B cell (primary cell): ENCODE measurements at regions not wholly inside any gene's neighbourhood (a gene's known extent, or its start where the extent isn't known, plus 50 kb on each side); places are given as distances from the start of the nearest gene placed in this dataset.

ENCODE experiments used
- ATAC-seq: fragments of 200-7000 bp; cut with Tn5 transposase; one replicate; pipeline ENCODE4 v1.10.0; 2021; ENCODE audit warnings: low read depth, mild to moderate bottlenecking, moderate number of reproducible peaks, moderate library complexity
- CTCF ChIA-PET: fragments of 350-600 bp; sonication (Branson Sonifier 250); formaldehyde crosslinking; loops from one replicate; lab custom pipeline; 2021; ENCODE audit warnings: antibody characterized with exemption, inconsistent platforms; lab: Charles Lee
- POLR2A ChIA-PET: fragments of 350-600 bp; sonication (Branson Sonifier 250); formaldehyde crosslinking; loops from one replicate; lab custom pipeline; 2021; ENCODE audit warnings: antibody characterized with exemption; lab: Charles Lee
- DNase-seq: peaks from one replicate; pipeline ENCODE4 v3.0.0; 2013
- H2AFZ ChIP-seq: 2 replicates; pipeline ENCODE4 v1.6.1; 2012; ENCODE audit warnings: mild to moderate bottlenecking, low read depth, low read length; ENCODE audit not compliant: insufficient read depth, poor library complexity, severe bottlenecking
- H3K27ac ChIP-seq, 2 donors: 1 replicate in 1 of 2; 2 replicates in 1 of 2; pipeline ENCODE4 v1.5.1; 2012 to 2013; ENCODE audit warnings: low read length in 2 of 2, mild to moderate bottlenecking in 2 of 2, moderate library complexity in 1 of 2
- H3K27me3 ChIP-seq, 4 experiments: fragments of 200-600 bp in 1 of 4; sonication (generic) in 1 of 4; replicated peaks in 1 of 4; 1 replicate in 2 of 4; 2 replicates in 2 of 4; pipeline versions ENCODE4 v1.6.1 to v1.7.0; 2013 to 2016; ENCODE audit warnings: low read length in 3 of 4, mild to moderate bottlenecking in 2 of 4, mixed read lengths in 1 of 4, moderate library complexity in 1 of 4; ENCODE audit not compliant: insufficient read depth in 4 of 4, control insufficient read depth in 3 of 4; ENCODE audit errors: control extremely low read depth in 1 of 4
- H3K36me3 ChIP-seq, 2 experiments: replicated peaks in 1 of 2; 1 replicate in 1 of 2; 2 replicates in 1 of 2; pipeline versions ENCODE4 v1.6.1 to v1.7.1; 2013; ENCODE audit warnings: low read length in 1 of 2; ENCODE audit not compliant: insufficient read depth in 2 of 2, control insufficient read depth in 1 of 2; ENCODE audit errors: control extremely low read depth in 1 of 2, extremely low read depth in 1 of 2
- H3K4me1 ChIP-seq, 2 donors: fragments of 200-600 bp in 1 of 2; sonication (generic) in 1 of 2; 1 replicate in 1 of 2; 2 replicates in 1 of 2; pipeline versions ENCODE4 v1.5.1 to v1.6.1; 2013 to 2017; ENCODE audit warnings: low read length in 2 of 2; ENCODE audit not compliant: control insufficient read depth in 2 of 2, insufficient read depth in 2 of 2
- H3K4me2 ChIP-seq: replicated peaks from 2 replicates; pipeline ENCODE3; 2012; ENCODE audit warnings: mild to moderate bottlenecking, low read depth, low read length; ENCODE audit not compliant: poor library complexity, severe bottlenecking
- H3K4me3 ChIP-seq, 5 experiments: fragments of 200-600 bp in 1 of 5; sonication (generic) in 1 of 5; 1 replicate in 3 of 5; 2 replicates in 2 of 5; pipeline versions ENCODE4 v1.5.1 to v1.7.0; 2011 to 2016; ENCODE audit warnings: low read length in 4 of 5, mild to moderate bottlenecking in 4 of 5, low read depth in 2 of 5, control low read depth in 1 of 5, moderate library complexity in 1 of 5; ENCODE audit not compliant: insufficient read depth in 1 of 5; ENCODE audit errors: control extremely low read depth in 1 of 5, extremely low read depth in 1 of 5
- H3K79me2 ChIP-seq: fragments of 200-600 bp; sonication (generic); one replicate; pipeline ENCODE4 v1.6.0; 2016; ENCODE audit warnings: low read length; ENCODE audit not compliant: control insufficient read depth, insufficient read depth
- H3K9ac ChIP-seq: fragments of 200-600 bp; sonication (generic); 2 replicates; pipeline ENCODE4 v1.6.1; 2017; ENCODE audit warnings: mild to moderate bottlenecking, low read length, moderate library complexity
- H3K9me3 ChIP-seq, 3 donors: one replicate each; pipeline versions ENCODE4 v1.6.1 to v1.7.1; 2013; ENCODE audit warnings: low read length in 2 of 3; ENCODE audit not compliant: control insufficient read depth in 2 of 3, insufficient read depth in 1 of 3; ENCODE audit errors: control extremely low read depth in 1 of 3
- H4K20me1 ChIP-seq: 2 replicates; pipeline ENCODE4 v1.6.0; 2012; ENCODE audit warnings: mild to moderate bottlenecking, low read length; ENCODE audit not compliant: insufficient read depth, control insufficient read depth, poor library complexity, severe bottlenecking
- H3K27ac Mint-ChIP-seq: one replicate; pipeline ENCODE4 v1.8.0; 2021; ENCODE audit warnings: mixed read lengths
- H3K27me3 Mint-ChIP-seq: one replicate; pipeline ENCODE4 v1.8.0; 2021; ENCODE audit warnings: mixed read lengths
- H3K4me1 Mint-ChIP-seq: one replicate; pipeline ENCODE4 v1.8.0; 2021; ENCODE audit warnings: mixed read lengths
- H3K4me3 Mint-ChIP-seq: one replicate; pipeline ENCODE4 v1.8.0; 2021; ENCODE audit warnings: mixed read lengths
- H3K9me3 Mint-ChIP-seq: one replicate; pipeline ENCODE4 v1.8.0; 2022; ENCODE audit warnings: mixed read lengths; ENCODE audit not compliant: insufficient read depth
- EZH2 ChIP-seq: IDR thresholded peaks from 2 replicates; pipeline ENCODE4 v1.6.1; 2012; ENCODE audit warnings: borderline replicate concordance, low read depth, mild to moderate bottlenecking, moderate library complexity, low read length; ENCODE audit not compliant: insufficient read depth, poor library complexity, severe bottlenecking
- WGBS: methylation state at CpG from one replicate; pipeline ENCODE4 v1.1.5; 2013; ENCODE audit warnings: missing lambda C conversion rate; ENCODE audit not compliant: insufficient coverage; 5-methylcytosine and 5-hydroxymethylcytosine counted together
- intact Hi-C: fragments of 100-400 bp; cut with micrococcal nuclease; formaldehyde crosslinking; loops from one replicate; pipeline ENCODE4 v1.10.0; 2022
- TF ChIP-seq, protein P1 (sequence below): fragments of 200-600 bp; IDR thresholded peaks from one replicate; pipeline ENCODE4 v1.8.0; 2022; ENCODE audit warnings: antibody characterized with exemption, mild to moderate bottlenecking

DNA sequence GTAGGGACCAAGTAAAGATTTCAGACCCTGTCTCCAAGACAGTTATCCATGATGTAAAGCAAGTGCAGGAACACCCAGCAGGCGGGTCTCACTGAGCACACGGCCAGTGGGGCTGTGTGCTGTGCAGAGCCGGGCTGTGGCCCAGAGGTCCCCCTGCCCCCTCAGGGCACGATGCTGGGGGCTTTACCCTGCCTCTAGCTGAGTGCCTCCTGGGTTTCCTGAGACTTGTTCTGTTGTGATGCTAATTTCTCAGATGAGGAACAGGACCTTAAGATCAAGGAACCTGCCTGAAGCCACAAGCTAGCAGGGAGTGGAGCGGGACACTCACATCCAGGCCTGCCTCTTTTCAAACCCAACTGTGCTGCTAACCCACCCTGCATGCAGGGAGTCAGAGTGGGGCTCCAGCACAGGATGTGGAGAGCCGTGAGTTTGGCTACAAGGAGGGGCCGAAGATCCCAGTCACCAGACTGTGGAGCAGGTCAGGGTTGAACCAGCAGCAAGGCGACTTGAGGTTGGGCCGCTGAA lies 76.1 kb upstream of the LYZL2 start:
- peaks cover 51% of the 10 kb centered on the region for H3K4me1 Mint-ChIP-seq
- Histone ChIP-seq H4K20me1 (no peaks in the 10 kb centered on the region), H3K79me2 (peaks cover 8% of the 10 kb centered on the region), H3K4me1 (peaks cover 50 to 53% of the 10 kb centered on the region in 2 donors), H2AFZ (peak overlapping the region; percentile 49), H3K9me3 (peaks cover 0 to 5% (median 0%) of the 10 kb centered on the region in 3 donors), H3K9ac (peak overlapping the region; percentile 47), H3K27ac (peak overlapping the region; percentile 71 to 81), H3K27me3 (no peaks in the 10 kb centered on the region), H3K36me3 (no peaks in the 10 kb centered on the region), H3K4me2 (peak overlapping the region; percentile 55), H3K4me3 (peak overlapping the region in 4 of 5 experiments; percentile 35 to 60 (median 54))
- 23% methylated on average over 7 of the region's 9 CpGs for WGBS
- CTCF ChIA-PET = interaction anchor here (1.0 to 9.5 kb wide), 4 partner anchors 11 to 35 kb away, joined by 4 to 65 read pairs (median 8); no protein-coding TSS in a partner anchor
- DNase-seq (peak; percentile 56), ATAC-seq (peak; percentile 6)
- intact Hi-C loops = loop anchor here (2.0 to 10.0 kb wide), 4 partner anchors 19 to 1219 kb away; partner anchors contain the start of genes ARHGAP12, ZEB1 and ZNF438
- TF ChIP-seq, protein P1, sequence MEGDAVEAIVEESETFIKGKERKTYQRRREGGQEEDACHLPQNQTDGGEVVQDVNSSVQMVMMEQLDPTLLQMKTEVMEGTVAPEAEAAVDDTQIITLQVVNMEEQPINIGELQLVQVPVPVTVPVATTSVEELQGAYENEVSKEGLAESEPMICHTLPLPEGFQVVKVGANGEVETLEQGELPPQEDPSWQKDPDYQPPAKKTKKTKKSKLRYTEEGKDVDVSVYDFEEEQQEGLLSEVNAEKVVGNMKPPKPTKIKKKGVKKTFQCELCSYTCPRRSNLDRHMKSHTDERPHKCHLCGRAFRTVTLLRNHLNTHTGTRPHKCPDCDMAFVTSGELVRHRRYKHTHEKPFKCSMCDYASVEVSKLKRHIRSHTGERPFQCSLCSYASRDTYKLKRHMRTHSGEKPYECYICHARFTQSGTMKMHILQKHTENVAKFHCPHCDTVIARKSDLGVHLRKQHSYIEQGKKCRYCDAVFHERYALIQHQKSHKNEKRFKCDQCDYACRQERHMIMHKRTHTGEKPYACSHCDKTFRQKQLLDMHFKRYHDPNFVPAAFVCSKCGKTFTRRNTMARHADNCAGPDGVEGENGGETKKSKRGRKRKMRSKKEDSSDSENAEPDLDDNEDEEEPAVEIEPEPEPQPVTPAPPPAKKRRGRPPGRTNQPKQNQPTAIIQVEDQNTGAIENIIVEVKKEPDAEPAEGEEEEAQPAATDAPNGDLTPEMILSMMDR = no peak
- no peak for TF ChIP-seq EZH2
- H3K4me3 Mint-ChIP-seq = peak overlapping the region; percentile 90
- H3K9me3 Mint-ChIP-seq = no peaks in the 10 kb centered on the region
- H3K27ac Mint-ChIP-seq = peak overlapping the region; percentile 99
- H3K27me3 Mint-ChIP-seq = no peaks in the 10 kb centered on the region
- POLR2A ChIA-PET = interaction anchor here (0.8 to 1.0 kb wide), 2 partner anchors 19 to 20 kb away, joined by 3 read pairs; no protein-coding TSS in a partner anchor

DNA sequence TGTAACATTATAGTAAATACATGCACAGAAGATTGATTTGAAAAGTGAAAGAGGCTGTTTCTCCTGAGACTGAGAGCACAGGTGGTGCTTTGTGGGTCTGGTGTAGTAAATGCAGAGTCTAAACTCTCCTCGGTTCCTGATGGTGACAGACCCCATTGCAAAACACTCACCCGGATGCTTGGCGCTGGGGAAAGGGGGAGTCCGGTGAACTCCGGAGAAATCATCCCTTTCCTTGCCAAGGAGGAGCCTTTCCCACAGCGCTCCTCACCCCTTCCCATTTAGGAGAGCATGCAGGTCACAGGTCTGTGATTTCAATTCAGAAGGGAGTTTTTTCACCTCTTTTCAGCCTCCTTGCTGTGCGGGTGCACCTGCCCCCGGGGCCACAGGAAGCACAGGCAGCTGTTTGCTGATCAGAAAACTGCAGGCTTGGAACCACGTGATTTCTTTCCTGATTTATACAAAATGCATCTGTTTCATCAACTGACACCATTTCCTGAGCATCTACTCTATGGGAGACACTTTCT lies 75.6 kb upstream of the LYZL2 start:
- DNase-seq (peak; percentile 70), ATAC-seq (peak; percentile 62)
- H3K79me2 ChIP-seq = peaks cover 8% of the 10 kb centered on the region
- peak overlapping the region in 4 of 5 experiments; percentile 35 to 60 (median 54) for H3K4me3 ChIP-seq
- Mint-ChIP-seq H3K27me3 (no peaks in the 10 kb centered on the region), H3K9me3 (no peaks in the 10 kb centered on the region), H3K4me3 (peak overlapping the region; percentile 90), H3K4me1 (peaks cover 51% of the 10 kb centered on the region), H3K27ac (peak overlapping the region; percentile 99)
- ChIA-PET POLR2A (interaction anchor here (0.8 to 1.0 kb wide), 2 partner anchors 18 to 20 kb away, joined by 3 read pairs; no protein-coding TSS in a partner anchor), CTCF (interaction anchor here (1.0 to 9.5 kb wide), 3 partner anchors 11 to 21 kb away, joined by 4 to 65 read pairs (median 11); no protein-coding TSS in a partner anchor)
- no peaks in the 10 kb centered on the region for H3K36me3 ChIP-seq
- intact Hi-C loops = loop anchor here (2.0 to 10.0 kb wide), 4 partner anchors 18 to 1220 kb away; partner anchors contain the start of genes ARHGAP12, ZEB1 and ZNF438
- H3K9ac ChIP-seq = peak overlapping the region; percentile 47
- no peaks in the 10 kb centered on the region for H4K20me1 ChIP-seq
- peak overlapping the region; percentile 49 for H2AFZ ChIP-seq
- H3K4me2 ChIP-seq = peak overlapping the region; percentile 55
- no peaks in the 10 kb centered on the region for H3K27me3 ChIP-seq
- peak overlapping the region; percentile 71 to 81 for H3K27ac ChIP-seq
- TF ChIP-seq EZH2 = no peak
- TF ChIP-seq, protein P1 = no peak
- peaks cover 53% of the 10 kb centered on the region in 2 donors for H3K4me1 ChIP-seq
- peaks cover 0 to 5% (median 0%) of the 10 kb centered on the region in 3 donors for H3K9me3 ChIP-seq
- 0% methylated on average over 8 of the region's 9 CpGs for WGBS
